ENCODE measurements at regions not wholly inside any gene's neighbourhood (a gene's known extent, or its start where the extent isn't known, plus 50 kb on each side); places are given as distances from the start of the nearest gene placed in this dataset.
A peak's percentile ranks its signal among the peaks of the same experiment; 100 is the strongest.

DNA sequence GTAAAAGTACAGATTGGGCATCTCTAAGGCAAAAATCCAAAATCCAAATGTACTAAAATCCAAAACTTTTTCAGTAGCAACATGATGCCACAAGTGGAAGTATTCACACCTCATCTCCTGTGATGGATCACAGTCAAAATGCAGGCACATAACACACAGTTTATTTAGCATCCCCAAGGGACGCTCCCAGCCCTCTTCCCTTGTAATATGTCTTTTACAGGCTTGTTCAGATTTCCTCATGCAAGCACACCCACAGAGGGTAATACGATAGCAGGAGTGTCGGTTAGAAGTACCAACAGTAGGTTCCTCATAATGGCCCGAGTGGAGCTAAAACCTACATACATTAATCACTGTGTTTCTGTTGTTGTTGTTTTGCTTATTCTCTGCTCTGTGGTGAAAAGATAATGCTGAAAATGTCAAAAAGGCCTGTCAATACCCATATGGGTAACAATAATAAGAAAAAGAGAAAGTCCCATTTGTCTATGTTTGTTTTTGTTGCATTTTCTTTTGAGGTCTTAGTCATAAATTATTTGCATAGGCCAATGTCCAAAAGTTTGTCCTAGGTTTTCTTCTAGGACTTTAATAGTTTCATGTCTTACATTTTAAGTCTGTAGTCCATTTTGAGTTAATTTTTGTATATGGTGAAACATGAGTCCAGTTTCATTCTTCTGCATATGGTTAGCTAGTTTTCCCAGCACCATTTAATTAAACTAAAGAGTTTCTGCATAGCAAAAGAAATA lies 133.1 kb downstream of the LRIG3 start:
- DNase-seq (ENCODE audit: low spot score), result no peak

DNA sequence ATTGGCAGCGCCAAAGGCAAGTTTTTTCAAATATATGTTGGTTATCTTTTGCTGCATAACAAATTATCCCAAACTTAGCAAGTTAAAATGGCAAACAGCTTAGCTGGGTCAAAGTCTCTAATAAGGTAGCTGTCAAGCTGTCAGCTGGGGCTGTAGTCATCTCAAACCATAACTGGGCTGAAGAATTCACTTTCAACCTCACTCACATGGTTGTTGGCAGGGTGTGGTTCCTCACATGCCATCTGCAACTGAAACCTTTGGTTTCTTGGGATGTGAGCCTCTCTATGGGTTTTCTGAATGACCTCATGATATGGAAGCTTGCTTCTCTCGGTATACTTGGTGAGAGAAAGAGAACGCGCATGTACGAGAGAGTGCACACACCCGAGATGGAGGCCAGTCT lies 125.4 kb downstream of the LRIG3 start:
- no peak for DNase-seq (ENCODE audit: low spot score)

DNA sequence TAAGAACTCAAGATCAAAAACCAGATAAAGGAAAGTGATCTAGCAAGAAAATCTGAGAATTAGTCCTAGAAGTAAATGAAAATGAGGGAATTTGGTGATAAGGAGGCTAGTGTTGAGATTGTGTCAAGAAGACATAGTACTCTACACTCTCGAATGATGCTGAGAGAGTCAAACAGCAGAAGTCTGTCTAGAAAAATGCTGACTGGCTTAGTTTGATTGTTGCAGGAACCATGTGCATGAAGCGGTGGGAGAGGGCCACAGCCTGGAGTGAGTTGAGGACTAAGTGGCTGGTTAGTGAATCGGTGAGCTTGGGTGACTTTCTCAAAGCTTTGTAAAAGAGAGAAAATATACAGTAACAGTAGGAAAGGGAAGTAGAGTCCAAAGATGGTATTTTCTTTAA lies 124.5 kb downstream of the LRIG3 start:
- no peak for DNase-seq (ENCODE audit: low spot score)

- DNase-seq (ENCODE audit: low spot score), result no peak
Observed at GRCh38 chr12:58801986-58802385, 118.3 kb downstream of the LRIG3 start.

DNA sequence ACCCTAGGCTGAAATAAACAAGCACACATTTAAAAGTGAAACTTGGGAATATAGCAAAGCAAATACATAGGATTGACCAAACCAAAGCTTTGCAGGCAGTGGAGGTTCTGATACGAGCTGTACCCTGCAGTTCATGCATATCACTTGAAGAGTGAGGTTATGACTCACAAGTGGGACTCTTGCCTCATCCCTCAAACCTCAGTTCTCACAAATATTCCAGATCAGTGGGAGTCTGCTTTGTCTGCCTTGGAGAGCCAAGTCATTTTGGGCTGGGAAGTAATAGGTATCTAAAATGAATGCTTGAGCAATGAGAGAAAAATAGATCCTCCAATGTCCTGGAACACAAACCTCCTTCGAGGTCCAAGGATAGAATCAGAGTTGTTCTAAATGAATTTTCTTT lies 116.4 kb downstream of the LRIG3 start:
- peak; percentile 26 for DNase-seq (ENCODE audit: low spot score)

DNA sequence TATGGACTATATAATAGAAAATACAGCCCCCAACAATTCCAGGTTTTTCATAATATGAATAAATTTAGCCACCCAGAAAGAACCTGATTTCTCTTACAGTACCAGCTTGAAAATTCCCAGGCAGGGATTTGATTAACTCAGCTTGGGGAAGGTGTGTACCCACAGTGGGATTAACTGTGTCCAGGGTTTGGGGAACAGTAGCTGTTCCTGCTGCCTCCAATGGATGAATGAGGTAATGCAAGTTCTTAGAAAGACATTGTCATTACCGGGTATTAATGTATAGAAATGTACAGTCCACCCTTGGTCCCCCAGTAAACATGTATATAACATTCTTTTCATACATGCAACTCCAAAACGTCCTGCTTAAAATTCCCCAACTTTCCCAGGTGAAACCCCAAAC lies 115.6 kb downstream of the LRIG3 start:
- DNase-seq (ENCODE audit: low spot score), result no peak

DNA sequence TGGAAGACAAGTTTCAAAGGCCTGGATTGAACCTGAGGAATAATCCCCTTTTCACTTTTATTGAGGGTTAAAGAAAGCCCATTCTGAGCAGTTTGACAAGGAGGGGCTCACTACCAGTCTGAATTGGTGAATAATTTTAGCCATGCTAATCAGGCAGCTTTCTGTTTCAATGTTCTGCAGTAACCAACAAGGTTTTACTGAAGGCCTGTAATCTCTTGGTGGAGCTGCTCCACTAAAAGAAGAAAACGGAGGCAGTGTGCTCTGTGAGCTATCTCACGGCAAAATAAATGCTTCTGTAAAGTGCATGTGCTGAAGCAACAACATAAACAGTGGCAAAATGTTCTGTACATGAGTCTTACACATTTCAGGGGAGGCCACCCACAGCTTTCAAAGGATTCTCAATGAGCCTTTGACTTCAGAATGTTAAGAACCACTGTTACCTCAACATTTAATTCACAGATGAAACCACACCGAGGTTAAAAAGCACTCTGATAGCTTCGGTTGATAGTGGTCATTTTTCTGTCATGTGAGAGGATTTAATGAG lies 111.2 kb downstream of the LRIG3 start:
- no peak for DNase-seq (ENCODE audit: low spot score)

- DNase-seq (ENCODE audit: low spot score), result no peak
Observed at GRCh38 chr12:58811346-58811745, 109.0 kb downstream of the LRIG3 start.

GRCh38 chr12:58812214-58812613 lies 108.1 kb downstream of the LRIG3 start:
- DNase-seq (ENCODE audit: low spot score), result no peak

- DNase-seq (ENCODE audit: low spot score), result no peak
Observed at GRCh38 chr12:58814036-58814435, 106.3 kb downstream of the LRIG3 start.

- DNase-seq (ENCODE audit: low spot score), result no peak
Observed at GRCh38 chr12:58815235-58815634, 105.1 kb downstream of the LRIG3 start.

DNA sequence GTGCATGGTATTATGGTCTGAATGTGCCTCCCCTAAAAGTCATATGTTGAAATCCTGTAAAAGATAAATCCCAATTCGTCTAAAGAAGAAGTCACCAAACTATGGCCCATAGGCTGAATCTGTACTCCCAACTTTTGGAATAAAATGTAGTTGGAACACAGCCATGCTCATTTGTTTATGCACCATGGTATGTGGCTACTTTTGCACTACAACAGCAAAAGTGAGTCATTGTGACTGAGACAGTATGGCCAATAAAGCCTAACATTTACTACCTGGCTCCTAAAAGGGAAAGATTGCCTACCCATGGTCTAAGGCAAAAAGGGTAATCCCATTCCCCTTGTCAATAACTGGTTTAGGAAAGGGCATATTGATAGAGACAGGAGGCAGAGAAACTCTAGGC lies 101.8 kb downstream of the LRIG3 start:
- no peak for DNase-seq (ENCODE audit: low spot score)

DNA sequence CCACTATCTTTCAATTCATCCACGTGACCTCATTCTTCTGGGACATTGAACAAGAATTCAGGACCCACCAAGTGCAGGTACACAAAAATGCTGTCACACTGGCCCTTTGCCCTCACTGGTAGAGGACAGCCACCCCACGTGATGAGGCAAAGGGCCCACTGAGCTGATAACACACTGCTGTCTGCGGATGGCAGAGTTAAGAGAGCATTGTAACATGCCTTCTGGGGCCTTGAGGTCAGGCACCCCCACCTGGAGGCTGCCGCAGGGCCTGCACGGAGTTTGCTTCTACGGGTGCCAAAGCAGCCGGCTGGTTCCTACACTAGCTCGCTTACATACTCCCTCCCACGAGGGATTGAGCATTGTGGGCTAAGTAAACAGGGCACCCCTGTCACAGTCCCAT lies 101.0 kb downstream of the LRIG3 start:
- no peak for DNase-seq (ENCODE audit: low spot score)

DNA sequence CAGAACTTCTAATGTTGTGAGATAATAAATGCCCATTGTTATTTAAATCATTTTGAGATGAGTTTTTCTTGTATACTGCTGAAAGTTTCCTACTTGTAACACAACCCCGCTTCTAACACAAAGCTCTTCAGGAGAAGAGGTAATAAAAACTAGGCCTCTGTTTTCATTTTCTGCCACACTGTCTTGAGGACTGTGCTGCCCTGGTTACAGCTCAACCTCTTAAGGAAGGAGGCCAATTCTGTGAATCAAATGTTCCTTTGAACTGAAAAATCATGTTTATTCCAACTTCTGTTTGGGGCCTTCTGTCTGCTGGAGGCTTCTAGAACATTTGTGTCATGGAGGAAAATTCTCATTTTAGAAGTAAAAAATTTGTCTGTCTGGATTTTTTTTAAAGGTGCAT lies 100.3 kb downstream of the LRIG3 start:
- no peak for DNase-seq (ENCODE audit: low spot score)
